ENCODE measurements at regions not wholly inside any gene's neighbourhood (a gene's known extent, or its start where the extent isn't known, plus 50 kb on each side); places are given as distances from the start of the nearest gene placed in this dataset.
A peak's percentile ranks its signal among the peaks of the same experiment; 100 is the strongest.

- Histone ChIP-seq H3K36me3 (ENCODE audit: control insufficient read depth in 2 of 2, insufficient read depth in 2 of 2, low read length in 1 of 2) (no peaks in the 10 kb centered on the region), H4K20me1 (ENCODE audit: control insufficient read depth, insufficient read depth) (no peaks in the 10 kb centered on the region), H2AFZ (ENCODE audit: control insufficient read depth, low read depth, low read length) (no peak overlapping the region; the same call in 1 of the 2 replicates), H3K9me3 (replicated peaks; ENCODE audit: control insufficient read depth, insufficient read depth, low read length) (peaks cover 5% of the 10 kb centered on the region; the same call in 2 of the 3 replicates), H3K9ac (ENCODE audit: control insufficient read depth, insufficient read depth, low read length) (no peak overlapping the region), H3K79me2 (ENCODE audit: control insufficient read depth, insufficient read depth, low read length) (no peaks in the 10 kb centered on the region), H3K4me3 (no peak overlapping the region), H3K4me2 (ENCODE audit: control insufficient read depth, insufficient read depth) (peak overlapping the region; percentile 14; the same call in 1 of the 2 replicates), H3K27me3 (replicated peaks in 1 of 2; ENCODE audit: control insufficient read depth in 2 of 2, insufficient read depth in 2 of 2, low read length in 1 of 2) (no peaks in the 10 kb centered on the region), H3K4me1 (ENCODE audit: control insufficient read depth, insufficient read depth, low read length) (peaks cover 31% of the 10 kb centered on the region), H3K27ac (ENCODE audit: control insufficient read depth, insufficient read depth) (no peak overlapping the region)
- no peak for DNase-seq (ENCODE audit: low read depth, low spot score)
- in situ Hi-C loops (cut with MboI), result no loop called here
- ATAC-seq, result peak; percentile 32
- intact Hi-C loops (cut with micrococcal nuclease; ENCODE audit: unreplicated experiment), result no loop called here
- TF ChIP-seq RUNX3 (IDR thresholded peaks at IDR 0.05; ENCODE audit: low read length) (peak; percentile 16; the same call in 1 of the 2 replicates), E2F4 (IDR thresholded peaks at IDR 0.05; ENCODE audit: low read depth, low read length) (no peak)
- no peak for FAIRE-seq
- RAD21 ChIA-PET (ENCODE audit: unreplicated experiment), result interaction anchor here (0.9 to 2.2 kb wide), 7 partner anchors 8 to 115 kb away, joined by 3 to 6 read pairs (median 3); no protein-coding TSS in a partner anchor
- POLR2A ChIA-PET, result interaction anchor here (0.7 to 2.2 kb wide), 7 partner anchors 8 to 116 kb away, joined by 3 to 7 read pairs (median 4); no protein-coding TSS in a partner anchor
- SMC1A ChIA-PET (ENCODE audit: uncharacterized antibody, unreplicated experiment), result interaction anchor here (1.1 to 8.7 kb wide), 9 partner anchors 8 to 90 kb away, joined by 3 to 114 read pairs (median 7); no protein-coding TSS in a partner anchor
- CTCF ChIA-PET, result interaction anchor here (0.7 to 2.1 kb wide), 7 partner anchors 8 to 90 kb away, joined by 3 to 6 read pairs (median 4); no protein-coding TSS in a partner anchor
- BruUV-seq (replicated peaks), result no TSS peak
- 89% methylated on average over 2 of the region's 2 CpGs for WGBS (ENCODE audit: insufficient coverage, insufficient replicate concordance, low lambda C conversion rate, missing lambda C conversion rate)
These were observed 116.4 kb downstream of the AKAP11 start for GRCh38 chr13:42388326-42388725.

GRCh38 chr13:42389041-42389440 is 117.1 kb downstream of the AKAP11 start:
- Histone ChIP-seq H3K4me3 (no peak overlapping the region), H3K36me3 (ENCODE audit: control insufficient read depth in 2 of 2, insufficient read depth in 2 of 2, low read length in 1 of 2) (no peaks in the 10 kb centered on the region), H4K20me1 (ENCODE audit: control insufficient read depth, insufficient read depth) (no peaks in the 10 kb centered on the region), H3K4me1 (ENCODE audit: control insufficient read depth, insufficient read depth, low read length) (peaks cover 38% of the 10 kb centered on the region), H3K9me3 (replicated peaks; ENCODE audit: control insufficient read depth, insufficient read depth, low read length) (peaks cover 5% of the 10 kb centered on the region; the same call in 2 of the 3 replicates), H3K27me3 (replicated peaks in 1 of 2; ENCODE audit: control insufficient read depth in 2 of 2, insufficient read depth in 2 of 2, low read length in 1 of 2) (no peaks in the 10 kb centered on the region), H2AFZ (ENCODE audit: control insufficient read depth, low read depth, low read length) (no peak overlapping the region), H3K27ac (ENCODE audit: control insufficient read depth, insufficient read depth) (no peak overlapping the region), H3K9ac (ENCODE audit: control insufficient read depth, insufficient read depth, low read length) (no peak overlapping the region), H3K79me2 (ENCODE audit: control insufficient read depth, insufficient read depth, low read length) (no peaks in the 10 kb centered on the region), H3K4me2 (ENCODE audit: control insufficient read depth, insufficient read depth) (no peak overlapping the region)
- BruUV-seq (replicated peaks), result no TSS peak
- FAIRE-seq (no peak), DNase-seq (ENCODE audit: low read depth, low spot score) (no peak), ATAC-seq (no peak)
- intact Hi-C loops (cut with micrococcal nuclease; ENCODE audit: unreplicated experiment), result no loop called here
- in situ Hi-C loops (cut with MboI), result no loop called here
- ChIA-PET RAD21 (ENCODE audit: unreplicated experiment) (interaction anchor here (1.0 to 2.7 kb wide), 4 partner anchors 8 to 115 kb away, joined by 3 to 8 read pairs (median 5); no protein-coding TSS in a partner anchor), SMC1A (ENCODE audit: uncharacterized antibody, unreplicated experiment) (interaction anchor here (1.3 to 8.7 kb wide), 8 partner anchors 8 to 89 kb away, joined by 3 to 114 read pairs (median 6); no protein-coding TSS in a partner anchor), POLR2A (interaction anchor here (0.7 to 2.2 kb wide), 7 partner anchors 8 to 116 kb away, joined by 3 to 7 read pairs (median 3); no protein-coding TSS in a partner anchor), CTCF (interaction anchor here (0.7 to 1.8 kb wide), 6 partner anchors 8 to 90 kb away, joined by 3 to 5 read pairs (median 3); no protein-coding TSS in a partner anchor)
- TF ChIP-seq WRNIP1 (IDR thresholded peaks at IDR 0.05; ENCODE audit: borderline replicate concordance, low read depth, low read length), result no peak
- no peak for TF ChIP-seq NFYA (IDR thresholded peaks at IDR 0.05; ENCODE audit: borderline replicate concordance, low read depth, low read length)
- no peak for TF ChIP-seq CBX5 (IDR thresholded peaks at IDR 0.05; ENCODE audit: low read depth)
- no peak for TF ChIP-seq JUNB (IDR thresholded peaks at IDR 0.05)
- no peak for TF ChIP-seq BCLAF1 (IDR thresholded peaks at IDR 0.05)
- no peak for TF ChIP-seq SMAD5 (IDR thresholded peaks at IDR 0.05; ENCODE audit: low read depth)
- no peak for TF ChIP-seq RAD21 (IDR thresholded peaks at IDR 0.05; ENCODE audit: insufficient read depth, low read depth, low read length)
- no peak for TF ChIP-seq HDGF (IDR thresholded peaks at IDR 0.05)
- TF ChIP-seq ZBTB33 (IDR thresholded peaks at IDR 0.05), result no peak
- TF ChIP-seq TCF12 (IDR thresholded peaks at IDR 0.05; ENCODE audit: low read depth, low read length), result no peak
